H1 (cell line): ENCODE measurements at regions not wholly inside any gene's neighbourhood (a gene's known extent, or its start where the extent isn't known, plus 50 kb on each side); places are given as distances from the start of the nearest gene placed in this dataset.
"Not testable (repeated sequence)": the region's sequence is repeated elsewhere in the genome, so short reads cannot be mapped to it uniquely, and the experiment has no call there.

Source experiments
- CTCF ChIA-PET: fragments of 300-600 bp; sonication (Branson Sonifier 250); formaldehyde crosslinking; loops from one replicate; lab custom pipeline; 2021; ENCODE audit not compliant: partially characterized antibody; lab: Charles Lee
- POLR2A ChIA-PET: fragments of 300-600 bp; sonication (Branson Sonifier 250); formaldehyde crosslinking; loops from one replicate; lab custom pipeline; 2021; ENCODE audit warnings: inconsistent platforms; ENCODE audit not compliant: partially characterized antibody; lab: Charles Lee
- DNase-seq, 2 experiments: peaks; one replicate each; pipeline versions ENCODE4 v3.0.0 to v3.0.0-alpha.2; 2010 to 2022; ENCODE audit warnings: low spot score in 2 of 2, low read depth in 1 of 2, mixed read lengths in 1 of 2
- FAIRE-seq: peaks from 2 replicates; lab custom pipeline; 2011; peaks lifted over from hg19 to GRCh38; lab: Jason Lieb, UNC
- H2AFZ ChIP-seq: 2 replicates; pipeline ENCODE4 v1.8.1; 2012; ENCODE audit warnings: low read length, inconsistent platforms
- H2AK5ac ChIP-seq: 2 replicates; pipeline ENCODE4 v1.6.1; 2013; ENCODE audit warnings: low read depth, low read length
- H2BK120ac ChIP-seq: replicated peaks from 2 replicates; pipeline ENCODE3; 2013; ENCODE audit warnings: low read depth, low read length, inconsistent platforms
- H2BK12ac ChIP-seq: 2 replicates; pipeline ENCODE4 v1.6.1; 2013; ENCODE audit warnings: low read depth, low read length
- H2BK15ac ChIP-seq: 2 replicates; pipeline ENCODE4 v1.6.1; 2013; ENCODE audit warnings: low read length
- H2BK20ac ChIP-seq: 2 replicates; pipeline ENCODE4 v1.6.1; 2013; ENCODE audit warnings: low read length
- H2BK5ac ChIP-seq: 2 replicates; pipeline ENCODE4 v1.6.1; 2013; ENCODE audit warnings: low read depth, low read length
- H3K14ac ChIP-seq: 2 replicates; pipeline ENCODE4 v1.6.1; 2013; ENCODE audit warnings: inconsistent platforms; ENCODE audit not compliant: insufficient read length
- H3K18ac ChIP-seq: 2 replicates; pipeline ENCODE4 v1.6.1; 2013; ENCODE audit warnings: low read length; ENCODE audit errors: extremely low read depth
- H3K23ac ChIP-seq: 2 replicates; pipeline ENCODE4 v1.6.1; 2013; ENCODE audit warnings: inconsistent platforms; ENCODE audit not compliant: insufficient read length
- H3K23me2 ChIP-seq: 2 replicates; pipeline ENCODE4 v1.6.1; 2013; ENCODE audit warnings: low read depth, low read length
- H3K27ac ChIP-seq: 2 replicates; pipeline ENCODE4 v1.6.1; 2011; ENCODE audit warnings: low read depth, low read length, inconsistent platforms
- H3K27me3 ChIP-seq, 4 experiments: replicated peaks in 1 of 4; 1 replicate in 1 of 4; 2 replicates in 3 of 4; pipeline versions ENCODE4 v1.6.1 to v1.8.1; 2011 to 2013; ENCODE audit warnings: low read length in 3 of 4, mild to moderate bottlenecking in 3 of 4, inconsistent platforms in 2 of 4, mixed read lengths in 2 of 4, moderate library complexity in 1 of 4; ENCODE audit not compliant: control insufficient read depth in 3 of 4, insufficient read depth in 3 of 4; ENCODE audit errors: extremely low read depth in 1 of 4
- H3K36me3 ChIP-seq, 4 experiments: 2 replicates each; pipeline versions ENCODE4 v1.6.1 to v1.8.1; 2011 to 2013; ENCODE audit warnings: mild to moderate bottlenecking in 4 of 4, low read length in 3 of 4, moderate library complexity in 2 of 4, control low read depth in 1 of 4, inconsistent platforms in 1 of 4; ENCODE audit not compliant: insufficient read depth in 4 of 4, control insufficient read depth in 2 of 4
- H3K4ac ChIP-seq: replicated peaks from 2 replicates; pipeline ENCODE3; 2013; ENCODE audit warnings: low read length, low read depth, mixed read lengths, inconsistent platforms; ENCODE audit not compliant: insufficient read length
- H3K4me1 ChIP-seq, 4 experiments: replicated peaks in 1 of 4; 1 replicate in 1 of 4; 2 replicates in 3 of 4; pipeline versions ENCODE4 v1.6.1 to v1.8.1; 2011 to 2013; ENCODE audit warnings: low read length in 3 of 4, inconsistent platforms in 2 of 4, mixed read lengths in 1 of 4; ENCODE audit not compliant: insufficient read depth in 4 of 4, control insufficient read depth in 3 of 4
- H3K4me2 ChIP-seq, 2 experiments: 2 replicates each; pipeline versions ENCODE4 v1.6.1 to v1.8.1; 2011 to 2013; ENCODE audit warnings: low read depth in 2 of 2, low read length in 2 of 2, control low read depth in 1 of 2, inconsistent platforms in 1 of 2, mild to moderate bottlenecking in 1 of 2; ENCODE audit not compliant: insufficient read depth in 1 of 2
- H3K4me3 ChIP-seq, 4 experiments: fragments of 200-600, 300-600 bp in 1 of 4; sonication (generic), shearing (Covaris generic), sonication (Bioruptor Twin) in 1 of 4; 2 replicates each; pipeline versions ENCODE4 v1.5.1 to v1.8.1; 2011 to 2016; ENCODE audit warnings: low read length in 4 of 4, low read depth in 3 of 4, control low read depth in 2 of 4, inconsistent platforms in 2 of 4, mild to moderate bottlenecking in 2 of 4, mixed read lengths in 1 of 4, moderate library complexity in 1 of 4; ENCODE audit not compliant: insufficient read depth in 2 of 4; ENCODE audit errors: extremely low read depth in 1 of 4
- H3K56ac ChIP-seq: replicated peaks from 2 replicates; pipeline ENCODE3; 2013; ENCODE audit warnings: low read depth, mild to moderate bottlenecking, mixed read lengths, low read length, inconsistent platforms; ENCODE audit not compliant: insufficient read length
- H3K79me1 ChIP-seq: 2 replicates; pipeline ENCODE4 v1.6.1; 2013; ENCODE audit warnings: low read depth, low read length, control low read depth
- H3K79me2 ChIP-seq, 2 experiments: 2 replicates each; pipeline versions ENCODE4 v1.6.1 to v1.8.1; 2012 to 2013; ENCODE audit warnings: low read length in 2 of 2, mild to moderate bottlenecking in 2 of 2, inconsistent platforms in 1 of 2; ENCODE audit not compliant: insufficient read depth in 2 of 2, control insufficient read depth in 1 of 2
- H3K9ac ChIP-seq, 4 experiments: replicated peaks in 1 of 4; 1 replicate in 1 of 4; 2 replicates in 3 of 4; pipeline versions ENCODE4 v1.6.1 to v1.8.1; 2011 to 2013; ENCODE audit warnings: low read depth in 3 of 4, low read length in 3 of 4, control low read depth in 2 of 4, mild to moderate bottlenecking in 2 of 4, moderate library complexity in 2 of 4, inconsistent platforms in 1 of 4; ENCODE audit errors: extremely low read depth in 1 of 4
- H3K9me3 ChIP-seq, 2 experiments: 2 replicates each; pipeline versions ENCODE4 v1.6.1 to v1.8.1; 2012 to 2013; ENCODE audit warnings: mild to moderate bottlenecking in 2 of 2, moderate library complexity in 2 of 2, control low read depth in 1 of 2, inconsistent platforms in 1 of 2, low read depth in 1 of 2, low read length in 1 of 2, mixed read lengths in 1 of 2; ENCODE audit not compliant: insufficient read depth in 2 of 2
- H4K20me1 ChIP-seq, 2 experiments: replicated peaks in 1 of 2; 2 replicates each; pipeline versions ENCODE3 to v1.8.1; 2011 to 2013; ENCODE audit warnings: inconsistent platforms in 2 of 2, low read length in 2 of 2, mild to moderate bottlenecking in 1 of 2; ENCODE audit not compliant: insufficient read depth in 2 of 2, control insufficient read depth in 1 of 2
- H4K5ac ChIP-seq: 2 replicates; pipeline ENCODE4 v1.6.1; 2013; ENCODE audit warnings: low read length, low read depth, mixed read lengths, inconsistent platforms; ENCODE audit not compliant: insufficient read length
- H4K8ac ChIP-seq: 2 replicates; pipeline ENCODE4 v1.8.0; 2013; ENCODE audit warnings: mild to moderate bottlenecking, moderate library complexity, low read length, inconsistent platforms; ENCODE audit not compliant: insufficient read depth; ENCODE audit errors: extremely low read depth
- H4K91ac ChIP-seq: replicated peaks from 2 replicates; pipeline ENCODE3; 2013; ENCODE audit warnings: low read length, mixed read lengths, inconsistent platforms; ENCODE audit not compliant: insufficient read length
- WGBS, 2 experiments: shearing (Covaris generic) in 1 of 2; methylation state at CpG; one replicate each; pipeline versions ENCODE4 v1.1.6 to v1.1.7; 2013 to 2015; ENCODE audit warnings: low lambda C conversion rate in 2 of 2, mixed read lengths in 2 of 2, inconsistent platforms in 1 of 2, low coverage in 1 of 2, missing lambda C conversion rate in 1 of 2; ENCODE audit not compliant: insufficient replicate concordance in 2 of 2, insufficient coverage in 1 of 2, insufficient read length in 1 of 2; ENCODE audit errors: extremely low coverage in 1 of 2, missing lambda C conversion rate in 1 of 2; 5-methylcytosine and 5-hydroxymethylcytosine counted together

DNA sequence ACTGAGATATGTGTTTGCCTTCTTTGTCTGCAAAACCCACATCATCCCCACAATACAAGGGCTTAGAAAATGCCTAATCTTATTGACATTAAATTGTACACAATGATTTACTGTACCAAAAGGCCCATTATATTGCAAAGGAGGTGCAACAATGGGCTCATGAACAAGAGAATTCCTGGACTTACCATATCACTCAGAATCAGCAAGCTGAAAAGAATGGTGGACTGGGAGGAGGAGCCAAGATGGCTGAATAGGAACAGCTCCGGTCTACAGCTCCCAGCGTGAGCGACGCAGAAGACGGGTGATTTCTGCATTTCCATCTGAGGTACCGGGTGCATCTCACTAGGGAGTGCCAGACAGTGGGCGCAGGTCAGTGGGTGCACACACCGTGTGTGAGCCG, 119.9 kb downstream of the OR13H1 start:
- H3K9ac ChIP-seq, H2BK12ac ChIP-seq, H2BK20ac ChIP-seq, DNase-seq, H3K27ac ChIP-seq, H4K20me1 ChIP-seq, H4K5ac ChIP-seq, H3K14ac ChIP-seq, FAIRE-seq, H2BK15ac ChIP-seq, H3K4ac ChIP-seq, H3K27me3 ChIP-seq, H3K79me2 ChIP-seq, H4K91ac ChIP-seq, POLR2A ChIA-PET, H3K79me1 ChIP-seq, H3K9me3 ChIP-seq, CTCF ChIA-PET, H3K4me2 ChIP-seq, H3K4me1 ChIP-seq, H3K18ac ChIP-seq, H2AFZ ChIP-seq, H2AK5ac ChIP-seq, H2BK5ac ChIP-seq, H3K36me3 ChIP-seq, H4K8ac ChIP-seq, H2BK120ac ChIP-seq, H3K23ac ChIP-seq, H3K23me2 ChIP-seq, H3K56ac ChIP-seq, H3K4me3 ChIP-seq: not testable (repeated sequence)
- WGBS, 2 experiments: no CpG with 5 or more reads among the region's 9 CpGs
